ENCODE measurements at regions not wholly inside any gene's neighbourhood (a gene's known extent, or its start where the extent isn't known, plus 50 kb on each side); places are given as distances from the start of the nearest gene placed in this dataset.

DNA sequence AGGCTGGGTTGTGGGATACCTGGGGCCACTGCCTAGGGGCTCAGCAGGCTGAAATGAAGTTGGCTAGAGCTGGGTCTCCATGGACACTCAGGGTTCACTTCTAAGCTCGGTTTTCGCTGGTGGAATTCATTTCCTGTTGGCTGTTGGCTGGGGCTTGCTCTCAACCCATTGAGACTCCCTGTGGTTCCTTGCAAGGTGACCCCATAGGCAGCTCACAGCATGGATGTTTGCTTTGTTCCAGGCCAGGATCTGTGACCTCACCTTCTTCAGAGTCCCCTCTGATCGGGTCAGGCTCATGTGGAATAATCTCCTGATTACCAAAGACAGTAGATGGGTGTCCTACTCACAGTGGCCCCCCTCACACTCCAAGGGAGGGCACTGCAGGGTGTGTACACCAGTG lies 229.3 kb downstream of the QKI start:
- Histone ChIP-seq H4K91ac (ENCODE audit: insufficient read length, low read depth, low read length) (no peak overlapping the region), H3K4me2 (ENCODE audit: insufficient read depth, insufficient read length, low read length) (no peak overlapping the region), H2BK120ac (ENCODE audit: low read depth, low read length, poor library complexity, severe bottlenecking) (no peak overlapping the region), H3T11ph (ENCODE audit: low read length) (no peak overlapping the region), H3K4me1 (ENCODE audit: insufficient read depth, low read length) (no peaks in the 10 kb centered on the region; the same call in 1 of the 2 replicates), H3K27me3 (ENCODE audit: insufficient read depth, low read length) (no peaks in the 10 kb centered on the region), H2BK12ac (ENCODE audit: insufficient read length, low read depth, low read length) (no peak overlapping the region), H3K9ac (ENCODE audit: extremely low read depth, insufficient read length, low read length) (no peak overlapping the region), H3K18ac (ENCODE audit: insufficient read length, low read depth, low read length) (no peak overlapping the region), H3K9me3 (ENCODE audit: control insufficient read depth, low read depth, low read length) (no peaks in the 10 kb centered on the region), H3K23me2 (ENCODE audit: insufficient read length, low read depth, low read length, poor library complexity, severe bottlenecking) (no peaks in the 10 kb centered on the region), H4K8ac (replicated peaks; ENCODE audit: insufficient read length, low read depth, low read length) (no peak overlapping the region), H3K4ac (ENCODE audit: low read depth, low read length) (no peak overlapping the region), H2AFZ (ENCODE audit: low read length) (no peak overlapping the region), H3K79me1 (ENCODE audit: insufficient read depth, low read depth, low read length, poor library complexity, severe bottlenecking) (no peaks in the 10 kb centered on the region), H2BK5ac (ENCODE audit: insufficient read length, low read length) (no peak overlapping the region), H3K56ac (ENCODE audit: insufficient read length, low read depth, low read length) (no peak overlapping the region), H2BK15ac (ENCODE audit: low read depth, low read length) (no peak overlapping the region), H4K20me1 (ENCODE audit: control insufficient read depth, insufficient read depth, insufficient read length) (no peaks in the 10 kb centered on the region), H3K79me2 (ENCODE audit: insufficient read depth, low read length) (no peaks in the 10 kb centered on the region), H4K5ac (ENCODE audit: insufficient read length, low read depth, low read length) (no peak overlapping the region), H3K27ac (ENCODE audit: insufficient read length, low read depth, low read length) (no peak overlapping the region), H3K23ac (ENCODE audit: insufficient read length, low read depth, low read length) (no peak overlapping the region), H3K14ac (ENCODE audit: insufficient read depth, low read length) (no peak overlapping the region), H2BK20ac (ENCODE audit: low read depth, low read length, poor library complexity, severe bottlenecking) (no peak overlapping the region), H2AK5ac (ENCODE audit: insufficient read length, low read length) (no peak overlapping the region)
- Mint-ChIP-seq H3K27ac (peak overlapping the region in 1 of 3 experiments; percentile 77; a peak in 2 of 7 replicates), H3K27me3 (ENCODE audit: low read depth) (peaks cover 1% of the 10 kb centered on the region; the same call in 1 of the 2 replicates), H3K9me3 (peaks cover 0 to 5% of the 10 kb centered on the region in 2 experiments; a peak in 3 of 5 replicates), H3K4me1 (peaks cover 0 to 5% of the 10 kb centered on the region in 2 experiments; a peak in 2 of 4 replicates), H3K4me3 (no peak overlapping the region), H3K36me3 (ENCODE audit: insufficient read depth in 1 of 3, low read depth in 3 of 3) (peaks cover 0 to 5% (median 0%) of the 10 kb centered on the region in 3 experiments; a peak in 3 of 7 replicates)
- WGBS (ENCODE audit: extremely low coverage, insufficient read length, low lambda C conversion rate) = no CpG with 5 or more reads among the region's 3 CpGs
- no peak for DNase-seq
- TF ChIP-seq, protein P1, sequence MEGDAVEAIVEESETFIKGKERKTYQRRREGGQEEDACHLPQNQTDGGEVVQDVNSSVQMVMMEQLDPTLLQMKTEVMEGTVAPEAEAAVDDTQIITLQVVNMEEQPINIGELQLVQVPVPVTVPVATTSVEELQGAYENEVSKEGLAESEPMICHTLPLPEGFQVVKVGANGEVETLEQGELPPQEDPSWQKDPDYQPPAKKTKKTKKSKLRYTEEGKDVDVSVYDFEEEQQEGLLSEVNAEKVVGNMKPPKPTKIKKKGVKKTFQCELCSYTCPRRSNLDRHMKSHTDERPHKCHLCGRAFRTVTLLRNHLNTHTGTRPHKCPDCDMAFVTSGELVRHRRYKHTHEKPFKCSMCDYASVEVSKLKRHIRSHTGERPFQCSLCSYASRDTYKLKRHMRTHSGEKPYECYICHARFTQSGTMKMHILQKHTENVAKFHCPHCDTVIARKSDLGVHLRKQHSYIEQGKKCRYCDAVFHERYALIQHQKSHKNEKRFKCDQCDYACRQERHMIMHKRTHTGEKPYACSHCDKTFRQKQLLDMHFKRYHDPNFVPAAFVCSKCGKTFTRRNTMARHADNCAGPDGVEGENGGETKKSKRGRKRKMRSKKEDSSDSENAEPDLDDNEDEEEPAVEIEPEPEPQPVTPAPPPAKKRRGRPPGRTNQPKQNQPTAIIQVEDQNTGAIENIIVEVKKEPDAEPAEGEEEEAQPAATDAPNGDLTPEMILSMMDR (conservative IDR thresholded peaks at IDR 0.05) = no peak

Measured in H9 (cell line).